ENCODE measurements at regions not wholly inside any gene's neighbourhood (a gene's known extent, or its start where the extent isn't known, plus 50 kb on each side); places are given as distances from the start of the nearest gene placed in this dataset.

DNA sequence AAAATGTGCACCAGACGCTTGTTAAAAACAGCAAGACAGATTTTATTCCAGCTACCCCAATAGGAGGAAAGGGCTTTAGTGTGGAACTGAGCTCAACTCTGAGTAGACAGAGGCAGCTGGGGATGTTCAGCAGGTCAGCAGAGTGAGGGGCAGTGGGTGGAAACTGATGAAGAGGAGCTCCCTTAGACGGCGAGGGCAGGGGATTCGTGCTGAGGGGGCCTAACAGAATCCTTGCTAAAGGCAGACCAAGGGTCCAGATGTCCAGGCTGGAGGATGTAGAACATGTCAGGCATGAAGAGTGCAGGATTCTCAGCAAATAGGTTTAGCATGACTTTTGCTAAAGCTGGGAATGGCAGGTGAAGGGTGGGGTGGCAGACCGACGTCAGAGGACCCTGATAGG, 71.9 kb upstream of the OLFM1 start:
- DNase-seq (ENCODE audit: low spot score): no peak
- no peak for TF ChIP-seq CTCF (IDR thresholded peaks at IDR 0.05; ENCODE audit: extremely low read depth, missing control alignments)

- TF ChIP-seq CTCF (IDR thresholded peaks at IDR 0.05; ENCODE audit: extremely low read depth, missing control alignments): no peak
- no peak for DNase-seq (ENCODE audit: low spot score)
These were observed 71.3 kb upstream of the OLFM1 start for GRCh38 chr9:135016037-135016640.

DNA sequence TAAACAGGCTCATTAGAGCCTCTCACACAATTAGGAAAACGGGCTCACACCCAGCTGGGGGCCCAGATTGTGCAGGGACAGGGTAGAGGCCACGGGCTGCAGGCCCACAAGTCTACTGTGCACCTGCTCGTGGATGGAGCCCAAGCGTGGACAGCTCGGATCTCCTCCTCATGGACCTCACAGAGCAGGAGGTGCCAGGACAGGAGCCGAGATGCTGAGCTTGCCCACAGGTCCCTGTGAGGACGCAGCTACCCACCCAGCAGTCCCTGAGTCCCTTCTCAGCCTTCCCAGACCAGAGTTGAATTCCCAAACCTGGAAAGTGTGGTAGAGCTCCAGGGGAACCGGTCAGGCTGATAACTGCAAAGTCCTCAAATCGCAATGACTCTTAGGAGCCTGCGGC, 70.6 kb upstream of the OLFM1 start:
- DNase-seq (ENCODE audit: low spot score): no peak
- no peak for TF ChIP-seq CTCF (IDR thresholded peaks at IDR 0.05; ENCODE audit: extremely low read depth, missing control alignments)

DNA sequence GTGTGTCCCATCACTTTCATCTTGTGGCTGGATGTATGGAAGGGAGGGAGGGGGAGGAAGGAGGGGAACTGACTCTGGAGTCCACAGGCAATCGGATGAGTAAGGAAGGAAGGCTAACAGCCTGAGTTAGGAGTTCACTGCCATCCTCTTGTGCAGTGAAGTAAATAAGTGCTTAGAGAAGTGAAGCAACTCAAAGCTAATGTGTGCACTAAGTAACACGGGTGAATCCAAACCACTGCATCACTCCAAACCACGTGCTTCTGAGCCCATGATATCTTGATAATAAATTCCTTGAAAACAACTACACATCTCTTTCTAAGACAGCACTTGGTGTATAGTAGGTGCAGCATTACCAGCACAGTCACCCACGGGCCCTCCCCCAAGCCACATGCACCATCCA, 69.6 kb upstream of the OLFM1 start:
- TF ChIP-seq CTCF (IDR thresholded peaks at IDR 0.05; ENCODE audit: extremely low read depth, missing control alignments): no peak
- no peak for DNase-seq (ENCODE audit: low spot score)

DNA sequence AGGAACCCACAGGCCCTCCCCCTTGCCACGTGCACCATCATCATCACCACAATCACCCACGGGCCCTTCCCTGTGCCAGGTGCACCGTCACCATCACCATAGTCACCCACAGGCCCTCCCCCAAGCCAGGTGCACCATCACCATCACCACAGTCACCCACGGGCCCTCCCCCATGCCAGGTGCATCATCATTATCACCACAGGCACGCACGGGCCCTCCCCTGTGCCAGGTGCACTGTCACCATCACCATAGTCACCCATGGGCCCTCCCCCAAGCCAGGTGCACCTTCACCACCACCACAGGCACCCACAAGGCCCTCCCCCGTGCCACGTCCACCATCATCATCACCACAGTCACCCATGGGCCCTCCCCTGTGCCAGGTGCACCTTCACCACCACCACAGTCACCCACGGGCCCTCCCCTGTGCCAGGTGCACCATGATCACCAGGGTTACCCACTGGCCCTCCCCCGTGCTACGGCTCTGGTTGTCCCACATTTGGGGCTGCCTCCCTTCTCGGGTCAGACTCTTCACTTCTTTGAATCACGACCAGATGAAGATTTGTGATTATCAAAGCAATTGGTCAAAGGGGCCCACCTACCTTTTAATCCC, 69.1 kb upstream of the OLFM1 start:
- DNase-seq (ENCODE audit: low spot score): no peak
- TF ChIP-seq CTCF (IDR thresholded peaks at IDR 0.05; ENCODE audit: extremely low read depth, missing control alignments): no peak

GRCh38 chr9:135019224-135019623, 68.2 kb upstream of the OLFM1 start:
- DNase-seq (ENCODE audit: low spot score): no peak
- no peak for TF ChIP-seq CTCF (IDR thresholded peaks at IDR 0.05; ENCODE audit: extremely low read depth, missing control alignments)

GRCh38 chr9:135020481-135021392, 66.7 kb upstream of the OLFM1 start:
- no peak for DNase-seq (ENCODE audit: low spot score)
- no peak for TF ChIP-seq CTCF (IDR thresholded peaks at IDR 0.05; ENCODE audit: extremely low read depth, missing control alignments)
